RCC 7860 (cell line): ENCODE measurements at regions not wholly inside any gene's neighbourhood (a gene's known extent, or its start where the extent isn't known, plus 50 kb on each side); places are given as distances from the start of the nearest gene placed in this dataset.

Experiments used
- DNase-seq: peaks from one replicate; pipeline ENCODE4 v3.0.0-alpha.2; 2015; ENCODE audit warnings: low spot score
- FAIRE-seq: peaks from 2 replicates; lab custom pipeline; 2012; peaks lifted over from hg19 to GRCh38; lab: Jason Lieb, UNC

- FAIRE-seq (no peak), DNase-seq (no peak)
Observed at GRCh38 chr12:115606040-115606439, 671.5 kb downstream of the MED13L start.

- FAIRE-seq (no peak), DNase-seq (no peak)
Observed at GRCh38 chr12:115598871-115599811, 678.4 kb downstream of the MED13L start.

- peak; percentile 77 for DNase-seq
Observed at GRCh38 chr12:115597157-115597712, 680.3 kb downstream of the MED13L start.

DNA sequence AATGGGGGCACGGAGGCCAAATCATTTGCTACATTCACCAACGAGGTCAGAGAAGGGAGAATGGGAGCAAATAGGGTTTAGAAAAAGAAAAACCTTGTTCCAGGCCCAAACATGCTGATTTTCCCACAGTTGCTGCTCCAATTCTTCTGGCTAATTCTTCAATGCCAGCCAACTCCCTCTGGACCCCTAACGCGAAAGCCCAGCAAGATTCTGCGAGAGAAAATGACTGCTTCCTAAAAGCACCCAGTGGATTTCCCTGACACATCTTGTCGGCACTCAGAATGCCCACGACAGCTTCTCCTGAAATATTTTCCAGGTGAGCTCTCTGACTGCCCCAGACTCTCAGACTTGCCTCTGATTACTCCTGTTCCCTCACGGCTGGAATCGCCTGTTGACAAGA is 689.4 kb downstream of the MED13L start:
- no peak for FAIRE-seq

More at GRCh38 chr12:115597157-115597712, 680.3 kb downstream of the MED13L start:
- peak; percentile 52 for FAIRE-seq

GRCh38 chr12:115584156-115584555 is 693.3 kb downstream of the MED13L start:
- FAIRE-seq: no peak

More for the DNA sequence above, 689.4 kb downstream of the MED13L start:
- no peak for DNase-seq

GRCh38 chr12:115583591-115583990 is 693.9 kb downstream of the MED13L start:
- no peak for DNase-seq
- no peak for FAIRE-seq

More at GRCh38 chr12:115584156-115584555, 693.3 kb downstream of the MED13L start:
- DNase-seq: no peak

- FAIRE-seq (no peak), DNase-seq (no peak)
Observed at GRCh38 chr12:115577401-115577800, 700.1 kb downstream of the MED13L start.

DNA sequence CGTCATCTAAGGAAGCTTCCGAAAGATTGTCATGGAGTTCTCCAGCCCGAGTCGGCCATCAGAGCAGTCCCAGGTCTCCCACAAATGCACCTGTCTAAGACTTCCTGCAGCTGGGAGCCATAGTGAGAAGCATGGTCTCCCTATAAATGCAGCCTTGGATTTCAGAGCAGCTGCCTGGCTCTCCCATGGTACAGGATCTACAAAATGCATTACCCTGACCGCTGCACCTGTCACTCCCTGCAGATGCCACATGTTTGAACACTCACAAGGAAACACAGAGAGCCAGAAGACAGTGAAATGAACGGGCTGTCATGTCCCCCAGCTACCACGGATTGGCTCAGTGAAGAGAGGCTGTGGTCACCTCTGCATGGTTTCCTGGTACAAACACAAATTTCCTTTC is 702.7 kb downstream of the MED13L start:
- FAIRE-seq (no peak), DNase-seq (no peak)

DNA sequence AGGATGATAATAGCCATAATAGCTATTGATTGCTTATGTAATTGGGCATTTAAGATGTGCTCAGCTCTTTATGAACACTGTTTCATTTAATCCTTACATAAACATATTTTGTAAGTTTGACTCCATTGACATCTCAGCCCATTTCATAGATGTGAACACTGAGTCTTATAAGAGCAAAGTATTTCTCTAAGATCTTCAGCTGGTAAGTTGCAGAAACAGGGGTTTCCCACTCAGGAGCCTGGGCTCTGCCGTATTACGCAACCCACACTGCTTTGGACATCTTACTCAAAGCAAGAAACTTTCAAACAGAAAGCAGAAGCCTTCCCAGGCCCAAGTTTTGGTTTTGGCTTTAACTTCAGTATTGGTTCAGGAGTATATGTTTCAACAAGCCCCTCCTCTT is 705.1 kb downstream of the MED13L start:
- FAIRE-seq (no peak), DNase-seq (no peak)

DNA sequence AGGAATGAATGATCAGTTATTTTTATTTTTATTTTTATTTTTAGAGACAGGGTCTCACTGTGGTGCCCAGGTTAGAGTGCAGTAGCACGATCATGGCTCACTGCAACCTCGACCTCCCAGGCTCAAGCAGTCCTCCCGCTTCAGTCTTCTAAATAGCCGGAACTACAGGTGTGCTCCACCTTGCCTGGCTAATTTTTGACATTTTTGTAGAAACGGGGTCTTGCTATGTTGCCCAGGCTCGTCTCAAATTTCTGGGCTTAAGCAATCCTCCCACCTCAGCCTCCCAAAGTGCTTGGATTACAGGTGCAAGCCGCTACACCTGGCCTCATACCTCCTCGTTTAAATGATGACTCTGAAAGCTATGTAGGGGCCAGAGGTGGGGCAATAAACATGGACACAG is 706.0 kb downstream of the MED13L start:
- FAIRE-seq: no peak

DNA sequence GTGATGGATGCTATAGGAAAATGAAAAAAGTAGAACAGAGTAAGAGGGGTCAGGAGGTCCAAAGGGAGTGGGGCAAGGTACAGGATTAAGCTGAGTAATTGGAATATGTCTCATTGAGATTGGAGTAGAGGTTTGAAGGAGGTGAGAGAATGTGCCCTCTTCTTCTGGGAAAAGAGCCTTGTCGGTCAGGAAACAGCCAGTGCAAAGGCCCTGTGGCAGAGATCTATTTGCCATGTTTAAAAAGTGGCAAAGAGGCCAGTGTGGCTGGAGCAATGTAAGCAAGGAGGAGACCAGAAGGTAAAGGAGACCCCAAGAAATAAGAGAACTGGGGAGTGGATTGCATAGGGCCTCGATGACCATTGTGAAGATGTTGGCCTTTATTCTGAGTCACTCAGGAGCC is 706.5 kb downstream of the MED13L start:
- FAIRE-seq (no peak), DNase-seq (no peak)

More for the DNA sequence above, 706.0 kb downstream of the MED13L start:
- no peak for DNase-seq

- FAIRE-seq: no peak
- DNase-seq: no peak
Observed at GRCh38 chr12:115570069-115570777, 707.3 kb downstream of the MED13L start.

GRCh38 chr12:115569345-115570068 is 708.0 kb downstream of the MED13L start:
- no peak for FAIRE-seq
- no peak for DNase-seq

GRCh38 chr12:115558281-115558680 is 719.2 kb downstream of the MED13L start:
- DNase-seq (no peak), FAIRE-seq (no peak)

GRCh38 chr12:115553622-115554021 is 723.9 kb downstream of the MED13L start:
- FAIRE-seq (no peak), DNase-seq (no peak)

- no peak for FAIRE-seq
- no peak for DNase-seq
Observed at GRCh38 chr12:115543269-115543668, 734.2 kb downstream of the MED13L start.

DNA sequence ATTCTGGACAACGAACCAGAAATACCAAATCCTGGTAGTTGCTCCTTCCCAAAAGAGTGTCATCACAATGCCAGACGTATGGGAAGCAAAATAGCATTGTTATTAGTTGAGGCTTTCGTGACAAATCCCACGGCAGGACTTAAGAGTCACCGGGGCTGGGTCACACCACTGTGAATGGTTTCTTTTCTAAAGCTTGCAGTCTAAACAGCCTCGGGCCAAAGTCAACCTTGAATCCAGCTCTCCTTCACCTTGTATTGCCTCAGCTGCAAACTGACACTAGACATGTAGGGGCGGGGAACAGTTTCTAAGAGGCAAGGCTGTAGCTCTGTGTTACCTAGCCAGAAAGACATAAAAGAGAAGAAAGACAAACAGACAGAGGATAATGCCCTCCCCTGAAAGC is 734.8 kb downstream of the MED13L start:
- FAIRE-seq (no peak), DNase-seq (no peak)

- DNase-seq: peak; percentile 7
- FAIRE-seq: no peak
Observed at GRCh38 chr12:115541891-115542421, 735.5 kb downstream of the MED13L start.

- DNase-seq (no peak), FAIRE-seq (no peak)
Observed at GRCh38 chr12:115528466-115528865, 749.0 kb downstream of the MED13L start.

GRCh38 chr12:115521771-115522409 is 755.6 kb downstream of the MED13L start:
- DNase-seq (no peak), FAIRE-seq (no peak)
